K562 (cell line): ENCODE measurements at regions not wholly inside any gene's neighbourhood (a gene's known extent, or its start where the extent isn't known, plus 50 kb on each side); places are given as distances from the start of the nearest gene placed in this dataset.
"Not testable (repeated sequence)": the region's sequence is repeated elsewhere in the genome, so short reads cannot be mapped to it uniquely, and the experiment has no call there.

ENCODE experiments used
- FIP1L1 ChIP-seq: fragments of 200-400 bp; formaldehyde crosslinking; IDR thresholded peaks from 2 replicates; pipeline ENCODE4 v1.6.1; 2018; ENCODE audit warnings: mild to moderate bottlenecking, low read depth, low read length; ENCODE audit not compliant: poor library complexity, severe bottlenecking
- FOXA3 ChIP-seq, 2 experiments: fragments of 450-650 bp in 1 of 2; sonication (generic) in 1 of 2; formaldehyde crosslinking; IDR thresholded peaks in 1 of 2; conservative IDR thresholded peaks in 1 of 2; 2 replicates each; pipeline versions ENCODE4 v1.4.0 to v1.8.0; 2020 to 2022; ENCODE audit warnings: mild to moderate bottlenecking in 2 of 2, missing genetic modification reagents in 1 of 2
- HNRNPL ChIP-seq: fragments of 200-400 bp; formaldehyde crosslinking; IDR thresholded peaks from 2 replicates; pipeline ENCODE4 v1.6.1; 2017; ENCODE audit warnings: low read depth, mild to moderate bottlenecking, low read length
- KLF1 ChIP-seq: fragments of 450-650 bp; IDR thresholded peaks from 2 replicates; pipeline ENCODE4 v1.6.1; 2016; ENCODE audit warnings: missing genetic modification characterization, missing compliant biosample characterization
- RAD21 ChIP-seq, 2 experiments: fragments of 250-450 bp in 1 of 2; fragments of 450-650 bp in 1 of 2; sonication (Bioruptor Pico) in 1 of 2; formaldehyde crosslinking in 1 of 2; IDR thresholded peaks in 1 of 2; conservative IDR thresholded peaks in 1 of 2; 2 replicates each; pipeline versions ENCODE4 v1.4.0 to v1.8.0; 2020 to 2022; ENCODE audit warnings: mild to moderate bottlenecking in 2 of 2, moderate library complexity in 1 of 2
- SOX6 ChIP-seq: fragments of 450-650 bp; IDR thresholded peaks from 2 replicates; pipeline ENCODE4 v1.6.1; 2014; ENCODE audit warnings: mild to moderate bottlenecking
- SREBF2 ChIP-seq: sonication (generic); formaldehyde crosslinking; IDR thresholded peaks from 2 replicates; pipeline ENCODE4 v1.4.0; 2020; ENCODE audit warnings: mild to moderate bottlenecking, missing genetic modification reagents
- TARDBP ChIP-seq: fragments of 450-650 bp; IDR thresholded peaks from 2 replicates; pipeline ENCODE4 v1.6.1; 2016
- TCF7 ChIP-seq: sonication (generic); IDR thresholded peaks from 2 replicates; pipeline ENCODE4 v1.6.1; 2016; ENCODE audit warnings: antibody characterized with exemption, borderline replicate concordance
- TEAD4 ChIP-seq, 2 experiments: sonication (generic) in 1 of 2; formaldehyde crosslinking in 1 of 2; IDR thresholded peaks; 2 replicates each; pipeline versions ENCODE4 v1.6.1 to v1.8.0; 2012 to 2022; ENCODE audit warnings: borderline replicate concordance in 1 of 2, inconsistent platforms in 1 of 2, low read length in 1 of 2, mild to moderate bottlenecking in 1 of 2, missing genetic modification reagents in 1 of 2
- TF ChIP-seq, protein P1 (sequence below), 2 experiments: fragments of 450-650 bp; formaldehyde crosslinking in 1 of 2; IDR thresholded peaks; 2 replicates each; pipeline versions ENCODE4 v1.4.0 to v1.6.1; 2014 to 2020; ENCODE audit warnings: mild to moderate bottlenecking in 2 of 2, borderline replicate concordance in 1 of 2, low read depth in 1 of 2
- TF ChIP-seq, protein P2 (sequence below), 2 experiments: fragments of 450-650 bp; conservative IDR thresholded peaks; 2 replicates each; pipeline ENCODE4 v1.6.1; 2017; ENCODE audit warnings: mild to moderate bottlenecking in 2 of 2, moderate library complexity in 2 of 2
- TF ChIP-seq, protein P3 (sequence below): sonication (generic); formaldehyde crosslinking; IDR thresholded peaks from 2 replicates; pipeline ENCODE4 v1.8.1; 2023; ENCODE audit warnings: mild to moderate bottlenecking, missing genetic modification reagents

DNA sequence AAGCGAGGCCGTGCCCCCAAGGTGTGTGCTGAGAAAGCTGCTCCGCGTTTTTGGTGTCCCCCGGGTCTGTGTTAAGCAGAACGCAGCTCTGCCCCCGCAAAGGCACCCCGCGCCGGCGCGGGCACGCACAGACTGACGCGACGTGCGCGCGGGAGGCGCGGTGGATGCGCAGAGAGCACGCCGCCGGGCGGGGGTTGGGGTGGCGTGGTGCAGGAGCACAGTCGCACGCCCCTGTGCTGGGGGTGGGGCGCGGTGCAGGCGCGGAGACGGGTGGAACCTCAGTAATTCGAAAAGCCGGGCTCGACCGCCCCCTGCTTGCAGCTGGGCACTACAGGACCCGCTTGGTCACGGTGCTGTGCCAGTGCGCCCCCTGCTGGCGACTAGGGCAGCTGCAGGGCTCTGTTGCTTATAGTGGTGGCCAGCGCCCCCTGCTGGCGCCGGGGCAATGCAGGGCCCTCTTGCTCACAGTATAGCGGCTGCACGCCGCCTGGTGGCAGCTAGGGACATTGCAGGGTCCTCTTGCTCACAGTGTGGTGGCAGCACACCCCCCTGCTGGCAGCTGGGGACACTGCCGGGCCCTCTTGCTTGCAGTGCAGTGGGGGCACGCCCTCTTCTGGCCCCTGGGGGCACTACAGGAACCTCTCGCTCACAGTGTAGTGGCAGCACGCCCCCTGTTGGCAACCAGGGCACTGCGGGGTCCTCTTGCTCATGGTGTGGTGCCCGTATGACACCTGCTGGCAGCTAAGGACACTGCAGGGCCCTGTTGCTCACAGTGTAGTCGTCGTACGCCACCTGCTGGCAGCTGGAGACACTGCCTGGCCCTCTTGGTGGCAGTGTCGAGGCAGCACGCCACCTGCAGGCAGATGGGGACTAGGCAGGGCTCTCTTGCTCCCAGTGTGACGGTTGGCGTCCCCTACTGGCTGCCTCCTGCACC is 144.0 kb upstream of the DUSP22 start (continued):
- TF ChIP-seq, protein P1, sequence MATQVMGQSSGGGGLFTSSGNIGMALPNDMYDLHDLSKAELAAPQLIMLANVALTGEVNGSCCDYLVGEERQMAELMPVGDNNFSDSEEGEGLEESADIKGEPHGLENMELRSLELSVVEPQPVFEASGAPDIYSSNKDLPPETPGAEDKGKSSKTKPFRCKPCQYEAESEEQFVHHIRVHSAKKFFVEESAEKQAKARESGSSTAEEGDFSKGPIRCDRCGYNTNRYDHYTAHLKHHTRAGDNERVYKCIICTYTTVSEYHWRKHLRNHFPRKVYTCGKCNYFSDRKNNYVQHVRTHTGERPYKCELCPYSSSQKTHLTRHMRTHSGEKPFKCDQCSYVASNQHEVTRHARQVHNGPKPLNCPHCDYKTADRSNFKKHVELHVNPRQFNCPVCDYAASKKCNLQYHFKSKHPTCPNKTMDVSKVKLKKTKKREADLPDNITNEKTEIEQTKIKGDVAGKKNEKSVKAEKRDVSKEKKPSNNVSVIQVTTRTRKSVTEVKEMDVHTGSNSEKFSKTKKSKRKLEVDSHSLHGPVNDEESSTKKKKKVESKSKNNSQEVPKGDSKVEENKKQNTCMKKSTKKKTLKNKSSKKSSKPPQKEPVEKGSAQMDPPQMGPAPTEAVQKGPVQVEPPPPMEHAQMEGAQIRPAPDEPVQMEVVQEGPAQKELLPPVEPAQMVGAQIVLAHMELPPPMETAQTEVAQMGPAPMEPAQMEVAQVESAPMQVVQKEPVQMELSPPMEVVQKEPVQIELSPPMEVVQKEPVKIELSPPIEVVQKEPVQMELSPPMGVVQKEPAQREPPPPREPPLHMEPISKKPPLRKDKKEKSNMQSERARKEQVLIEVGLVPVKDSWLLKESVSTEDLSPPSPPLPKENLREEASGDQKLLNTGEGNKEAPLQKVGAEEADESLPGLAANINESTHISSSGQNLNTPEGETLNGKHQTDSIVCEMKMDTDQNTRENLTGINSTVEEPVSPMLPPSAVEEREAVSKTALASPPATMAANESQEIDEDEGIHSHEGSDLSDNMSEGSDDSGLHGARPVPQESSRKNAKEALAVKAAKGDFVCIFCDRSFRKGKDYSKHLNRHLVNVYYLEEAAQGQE (IDR thresholded peaks at IDR 0.05; ENCODE audit: borderline replicate concordance): peak; percentile 78
- TF ChIP-seq, protein P1 (CRISPR knock-in tag; IDR thresholded peaks at IDR 0.05; ENCODE audit: low read depth): not testable (repeated sequence)
- TF ChIP-seq KLF1: peak; percentile 41; the same call in 1 of the 2 replicates
- 0 out of 2 replicates have a peak, but pooled peaks have one; percentile 37 for TF ChIP-seq HNRNPL
- TF ChIP-seq TARDBP: 0 out of 2 replicates have a peak, but pooled peaks have one; percentile 46
- TF ChIP-seq TCF7: 0 out of 2 replicates have a peak, but pooled peaks have one; percentile 28
- TF ChIP-seq FOXA3 (CRISPR knock-in tag; conservative IDR thresholded peaks at IDR 0.05 in 1 of 2, IDR thresholded peaks at IDR 0.05 in 1 of 2): 0 out of 4 replicates have a peak, but pooled peaks of 1 of the 2 experiments have one; percentile 41
- TF ChIP-seq, protein P2, sequence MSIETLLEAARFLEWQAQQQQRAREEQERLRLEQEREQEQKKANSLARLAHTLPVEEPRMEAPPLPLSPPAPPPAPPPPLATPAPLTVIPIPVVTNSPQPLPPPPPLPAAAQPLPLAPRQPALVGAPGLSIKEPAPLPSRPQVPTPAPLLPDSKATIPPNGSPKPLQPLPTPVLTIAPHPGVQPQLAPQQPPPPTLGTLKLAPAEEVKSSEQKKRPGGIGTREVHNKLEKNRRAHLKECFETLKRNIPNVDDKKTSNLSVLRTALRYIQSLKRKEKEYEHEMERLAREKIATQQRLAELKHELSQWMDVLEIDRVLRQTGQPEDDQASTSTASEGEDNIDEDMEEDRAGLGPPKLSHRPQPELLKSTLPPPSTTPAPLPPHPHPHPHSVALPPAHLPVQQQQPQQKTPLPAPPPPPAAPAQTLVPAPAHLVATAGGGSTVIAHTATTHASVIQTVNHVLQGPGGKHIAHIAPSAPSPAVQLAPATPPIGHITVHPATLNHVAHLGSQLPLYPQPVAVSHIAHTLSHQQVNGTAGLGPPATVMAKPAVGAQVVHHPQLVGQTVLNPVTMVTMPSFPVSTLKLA (conservative IDR thresholded peaks at IDR 0.05): peak in 1 of 2 experiments; percentile 39; a peak in 1 of 4 replicates
- 0 out of 2 replicates have a peak, but pooled peaks have one; percentile 51 for TF ChIP-seq SREBF2
- TF ChIP-seq FIP1L1: peak; percentile 94
- TF ChIP-seq TEAD4 (IDR thresholded peaks at IDR 0.05; ENCODE audit: low read length): 0 out of 2 replicates have a peak, but pooled peaks have one; percentile 7
- not testable (repeated sequence) for TF ChIP-seq TEAD4 (CRISPR knock-in tag; IDR thresholded peaks at IDR 0.05; ENCODE audit: borderline replicate concordance)
- TF ChIP-seq SOX6: peak; percentile 24; the same call in 1 of the 2 replicates
- peak; percentile 72 to 97 for TF ChIP-seq RAD21 (CRISPR knock-in tag; conservative IDR thresholded peaks at IDR 0.05 in 1 of 2, IDR thresholded peaks at IDR 0.05 in 1 of 2)
- TF ChIP-seq, protein P3, sequence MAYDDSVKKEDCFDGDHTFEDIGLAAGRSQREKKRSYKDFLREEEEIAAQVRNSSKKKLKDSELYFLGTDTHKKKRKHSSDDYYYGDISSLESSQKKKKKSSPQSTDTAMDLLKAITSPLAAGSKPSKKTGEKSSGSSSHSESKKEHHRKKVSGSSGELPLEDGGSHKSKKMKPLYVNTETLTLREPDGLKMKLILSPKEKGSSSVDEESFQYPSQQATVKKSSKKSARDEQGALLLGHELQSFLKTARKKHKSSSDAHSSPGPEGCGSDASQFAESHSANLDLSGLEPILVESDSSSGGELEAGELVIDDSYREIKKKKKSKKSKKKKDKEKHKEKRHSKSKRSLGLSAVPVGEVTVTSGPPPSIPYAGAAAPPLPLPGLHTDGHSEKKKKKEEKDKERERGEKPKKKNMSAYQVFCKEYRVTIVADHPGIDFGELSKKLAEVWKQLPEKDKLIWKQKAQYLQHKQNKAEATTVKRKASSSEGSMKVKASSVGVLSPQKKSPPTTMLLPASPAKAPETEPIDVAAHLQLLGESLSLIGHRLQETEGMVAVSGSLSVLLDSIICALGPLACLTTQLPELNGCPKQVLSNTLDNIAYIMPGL (CRISPR knock-in tag): peak; percentile 76; the same call in 1 of the 2 replicates
